MG63 (cell line): ENCODE measurements at regions not wholly inside any gene's neighbourhood (a gene's known extent, or its start where the extent isn't known, plus 50 kb on each side); places are given as distances from the start of the nearest gene placed in this dataset.
"Not testable (repeated sequence)": the region's sequence is repeated elsewhere in the genome, so short reads cannot be mapped to it uniquely, and the experiment has no call there.

ENCODE experiments used
- DNase-seq: peaks from one replicate; pipeline ENCODE4 v3.0.0-alpha.2; 2020
- H3K27me3 ChIP-seq: fragments of 250-450 bp; sonication (Bioruptor Pico); 2 replicates; pipeline ENCODE4 v1.5.1; 2020; ENCODE audit warnings: mild to moderate bottlenecking, moderate library complexity
- H3K36me3 ChIP-seq: fragments of 250-450 bp; sonication (Bioruptor Pico); 2 replicates; pipeline ENCODE4 v1.5.1; 2020; ENCODE audit warnings: mild to moderate bottlenecking, moderate library complexity
- H3K4me3 ChIP-seq: fragments of 250-450 bp; sonication (Bioruptor Pico); 2 replicates; pipeline ENCODE4 v1.5.1; 2020; ENCODE audit warnings: mild to moderate bottlenecking, moderate library complexity
- H3K9me3 ChIP-seq: fragments of 250-450 bp; sonication (Bioruptor Pico); 2 replicates; pipeline ENCODE4 v1.5.1; 2020; ENCODE audit warnings: mild to moderate bottlenecking, moderate library complexity

DNA sequence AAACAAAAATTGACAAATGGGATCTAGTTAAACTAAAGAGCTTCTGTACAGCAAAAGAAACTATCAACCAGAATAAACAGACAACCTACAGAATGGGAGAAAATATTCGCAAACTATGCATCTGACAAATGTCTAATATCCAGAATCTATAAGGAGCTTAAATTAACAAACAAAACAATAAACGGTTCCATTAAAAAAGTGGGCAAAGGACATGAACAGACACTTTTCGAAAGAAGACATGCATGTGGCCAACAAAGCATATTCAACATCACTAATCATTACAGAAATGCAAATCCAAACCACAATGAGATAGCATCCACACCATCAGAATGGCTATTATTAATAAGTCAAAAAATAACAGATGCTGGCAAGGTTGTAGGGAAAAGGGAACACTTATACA, 50.5 kb upstream of the MED13L start:
- H3K36me3 ChIP-seq, H3K9me3 ChIP-seq, DNase-seq: not testable (repeated sequence)

DNA sequence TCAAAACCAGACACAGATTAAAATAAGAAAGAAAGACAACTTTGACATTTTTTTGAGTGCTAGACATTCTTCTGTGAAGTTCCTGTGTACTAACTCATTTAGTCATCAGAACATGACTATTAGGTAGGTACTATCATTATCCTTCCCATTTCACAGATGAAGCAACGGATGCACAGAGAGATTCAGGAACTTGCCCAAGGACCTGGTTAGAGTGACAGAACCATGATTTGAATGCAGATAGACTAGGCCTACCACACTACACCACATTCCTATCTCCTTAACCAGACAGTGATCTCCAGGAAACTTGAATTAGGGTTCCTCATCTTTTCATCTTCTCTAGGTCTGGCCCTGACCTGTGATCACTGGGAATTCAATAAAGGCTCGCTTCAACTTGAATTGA, 54.4 kb upstream of the MED13L start:
- no peak for DNase-seq
- H3K9me3 ChIP-seq: no peaks in the 10 kb centered on the region
- no peaks in the 10 kb centered on the region for H3K27me3 ChIP-seq
- H3K4me3 ChIP-seq: no peak overlapping the region
- no peaks in the 10 kb centered on the region for H3K36me3 ChIP-seq

More for the DNA sequence above, 50.5 kb upstream of the MED13L start:
- not testable (repeated sequence) for H3K4me3 ChIP-seq, H3K27me3 ChIP-seq

GRCh38 chr12:116332705-116333380, 55.4 kb upstream of the MED13L start:
- Histone ChIP-seq H3K4me3 (no peak overlapping the region), H3K27me3 (no peaks in the 10 kb centered on the region), H3K9me3 (no peaks in the 10 kb centered on the region), H3K36me3 (no peaks in the 10 kb centered on the region)
- no peak for DNase-seq

- Histone ChIP-seq H3K9me3 (no peaks in the 10 kb centered on the region), H3K4me3 (no peak overlapping the region), H3K36me3 (no peaks in the 10 kb centered on the region), H3K27me3 (no peaks in the 10 kb centered on the region)
- DNase-seq: no peak
Measured at GRCh38 chr12:116333402-116333801, 55.9 kb upstream of the MED13L start.

- Histone ChIP-seq H3K9me3 (no peaks in the 10 kb centered on the region), H3K27me3 (no peaks in the 10 kb centered on the region), H3K4me3 (no peak overlapping the region), H3K36me3 (no peaks in the 10 kb centered on the region)
- DNase-seq: no peak
Measured at GRCh38 chr12:116336542-116337065, 59.1 kb upstream of the MED13L start.

- no peak for DNase-seq
- H3K9me3 ChIP-seq: peaks cover 3% of the 10 kb centered on the region; the same call in 1 of the 2 replicates
- H3K36me3 ChIP-seq: no peaks in the 10 kb centered on the region
- no peak overlapping the region for H3K4me3 ChIP-seq
- no peaks in the 10 kb centered on the region for H3K27me3 ChIP-seq
Measured at GRCh38 chr12:116337312-116337711, 59.8 kb upstream of the MED13L start.

- Histone ChIP-seq H3K36me3 (no peaks in the 10 kb centered on the region), H3K9me3 (peaks cover 3% of the 10 kb centered on the region; the same call in 1 of the 2 replicates), H3K4me3 (no peak overlapping the region), H3K27me3 (no peaks in the 10 kb centered on the region)
- no peak for DNase-seq
Measured at GRCh38 chr12:116338064-116338846, 60.8 kb upstream of the MED13L start.

DNA sequence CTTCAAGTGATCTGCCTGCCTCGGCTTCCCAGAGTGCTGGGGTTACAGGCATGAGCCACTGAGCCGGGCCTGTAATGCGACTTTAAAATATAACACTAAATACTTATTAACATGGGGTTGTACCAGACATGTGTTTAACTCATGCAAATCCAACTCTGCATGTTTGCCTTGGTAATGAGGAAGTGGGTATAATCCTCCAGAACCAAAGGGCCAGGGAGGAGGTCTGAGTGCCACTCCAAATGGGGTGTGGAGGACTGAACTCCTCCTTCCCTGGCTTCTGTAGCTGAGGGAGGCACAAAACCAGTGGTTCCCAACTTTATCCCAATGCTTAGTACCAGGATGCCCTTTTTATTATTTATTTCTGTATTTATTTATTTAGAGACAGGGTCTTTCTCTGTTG, 61.6 kb upstream of the MED13L start:
- Histone ChIP-seq H3K4me3 (no peak overlapping the region), H3K27me3 (no peaks in the 10 kb centered on the region), H3K9me3 (peaks cover 3% of the 10 kb centered on the region; the same call in 1 of the 2 replicates), H3K36me3 (no peaks in the 10 kb centered on the region)
- no peak for DNase-seq

- no peaks in the 10 kb centered on the region for H3K27me3 ChIP-seq
- peaks cover 3% of the 10 kb centered on the region; the same call in 1 of the 2 replicates for H3K9me3 ChIP-seq
- no peak overlapping the region for H3K4me3 ChIP-seq
- H3K36me3 ChIP-seq: no peaks in the 10 kb centered on the region
- no peak for DNase-seq
Measured at GRCh38 chr12:116339800-116340371, 62.4 kb upstream of the MED13L start.

GRCh38 chr12:116343331-116343884, 65.9 kb upstream of the MED13L start:
- no peak overlapping the region for H3K4me3 ChIP-seq
- no peak for DNase-seq
- H3K36me3 ChIP-seq: no peaks in the 10 kb centered on the region
- H3K27me3 ChIP-seq: no peaks in the 10 kb centered on the region
- peaks cover 3% of the 10 kb centered on the region; the same call in 1 of the 2 replicates for H3K9me3 ChIP-seq

DNA sequence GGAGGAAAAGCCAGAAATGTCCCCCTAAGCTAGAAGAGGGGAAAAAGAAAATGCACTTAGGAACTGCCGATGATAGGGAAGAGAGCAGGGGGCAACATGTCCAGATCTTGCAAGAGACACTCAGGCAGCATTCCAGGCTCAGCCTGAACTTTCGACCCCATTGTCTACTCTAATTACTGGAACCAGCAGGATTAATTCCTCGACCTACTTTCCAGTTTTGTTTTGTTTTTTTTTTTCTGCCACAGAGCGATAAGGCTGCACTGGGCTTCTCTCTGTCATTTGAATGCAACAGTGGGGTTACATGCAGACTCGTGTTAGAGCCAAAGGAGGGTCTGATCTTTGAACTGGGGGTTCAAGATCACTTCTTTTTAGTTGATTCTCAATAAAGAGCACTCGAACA, 68.7 kb upstream of the MED13L start:
- Histone ChIP-seq H3K4me3 (no peak overlapping the region), H3K9me3 (peaks cover 3% of the 10 kb centered on the region; the same call in 1 of the 2 replicates), H3K27me3 (no peaks in the 10 kb centered on the region), H3K36me3 (no peaks in the 10 kb centered on the region)
- no peak for DNase-seq

GRCh38 chr12:116346741-116347140, 69.2 kb upstream of the MED13L start:
- Histone ChIP-seq H3K4me3 (no peak overlapping the region), H3K36me3 (no peaks in the 10 kb centered on the region), H3K27me3 (no peaks in the 10 kb centered on the region), H3K9me3 (peaks cover 3% of the 10 kb centered on the region; the same call in 1 of the 2 replicates)
- DNase-seq: peak; percentile 74

DNA sequence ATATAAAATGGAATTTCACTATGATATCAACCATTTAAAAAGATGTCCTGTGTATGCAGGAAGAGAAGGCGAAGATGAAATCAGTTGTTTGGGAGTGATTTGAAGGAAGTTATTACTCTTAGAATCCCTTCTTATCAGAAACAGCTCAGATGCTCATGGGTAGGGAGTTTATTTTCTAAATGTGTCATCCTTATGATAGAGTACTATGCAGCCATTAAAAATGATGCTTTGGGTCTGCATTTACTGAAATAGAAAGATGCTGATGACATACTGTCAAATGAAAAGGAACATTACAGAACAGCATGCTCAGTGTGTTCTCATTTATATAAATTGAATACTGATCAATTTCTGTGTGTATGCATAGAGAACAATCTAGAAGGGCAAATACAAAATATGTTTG, 69.8 kb upstream of the MED13L start:
- Histone ChIP-seq H3K27me3 (no peaks in the 10 kb centered on the region), H3K36me3 (no peaks in the 10 kb centered on the region), H3K9me3 (no peaks in the 10 kb centered on the region), H3K4me3 (no peak overlapping the region)
- no peak for DNase-seq

DNA sequence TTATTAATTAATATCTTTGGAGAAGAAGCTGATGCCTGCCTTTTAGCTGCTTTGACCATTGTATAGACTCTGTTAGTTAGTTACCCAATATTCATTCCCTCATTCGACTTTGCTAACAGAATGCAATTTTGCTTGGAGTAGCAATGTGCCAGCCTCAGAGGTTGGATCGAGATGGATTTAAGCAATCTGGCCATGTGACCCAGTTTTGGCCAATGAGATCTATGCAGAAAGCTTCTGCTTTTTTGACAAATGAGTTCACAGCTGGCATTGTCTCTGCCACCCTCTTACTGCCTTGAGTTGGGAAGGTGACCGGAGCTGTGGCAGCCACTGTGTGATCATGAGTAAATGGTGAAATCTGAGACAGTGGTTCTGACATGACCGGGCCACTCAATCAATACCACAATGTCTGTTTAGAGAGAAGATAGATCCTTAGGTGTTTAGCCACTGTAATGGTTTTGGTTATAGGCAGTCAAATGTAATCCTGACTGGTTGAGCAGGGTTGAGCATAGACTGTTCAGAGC, 74.9 kb upstream of the MED13L start:
- H3K27me3 ChIP-seq: no peaks in the 10 kb centered on the region
- H3K36me3 ChIP-seq: no peaks in the 10 kb centered on the region
- H3K4me3 ChIP-seq: no peak overlapping the region
- H3K9me3 ChIP-seq: no peaks in the 10 kb centered on the region
- DNase-seq: no peak

GRCh38 chr12:116353958-116354357, 76.5 kb upstream of the MED13L start:
- H3K36me3 ChIP-seq: no peaks in the 10 kb centered on the region
- DNase-seq: no peak
- H3K27me3 ChIP-seq: no peaks in the 10 kb centered on the region
- no peak overlapping the region for H3K4me3 ChIP-seq
- no peaks in the 10 kb centered on the region for H3K9me3 ChIP-seq

DNA sequence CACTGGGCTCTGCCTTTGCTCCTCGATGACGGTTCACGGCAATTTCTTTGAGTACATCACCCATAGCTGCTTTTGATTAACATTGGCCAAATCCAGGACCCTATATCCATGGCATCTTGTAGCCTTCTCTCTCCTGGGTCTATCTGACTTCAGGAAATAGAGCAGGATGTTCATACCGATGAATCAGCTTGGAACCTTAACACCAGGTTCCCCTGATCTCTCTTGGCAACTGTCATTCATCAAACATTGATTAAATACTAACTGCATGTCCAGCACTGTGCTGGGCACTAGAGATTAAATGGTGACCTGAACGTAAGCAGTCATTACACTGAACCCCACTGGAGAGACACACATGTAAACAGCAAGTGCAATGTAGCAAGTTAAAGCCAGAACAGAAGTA, 77.0 kb upstream of the MED13L start:
- Histone ChIP-seq H3K27me3 (no peaks in the 10 kb centered on the region), H3K9me3 (no peaks in the 10 kb centered on the region), H3K4me3 (no peak overlapping the region), H3K36me3 (no peaks in the 10 kb centered on the region)
- DNase-seq: no peak
